Mammary epithelial cell (primary cell): ENCODE measurements at regions not wholly inside any gene's neighbourhood (a gene's known extent, or its start where the extent isn't known, plus 50 kb on each side); places are given as distances from the start of the nearest gene placed in this dataset.

Experiments used
- EZH2 ChIP-seq: IDR thresholded peaks from 2 replicates; pipeline ENCODE4 v1.6.1; 2012; ENCODE audit warnings: low read length, inconsistent platforms, borderline replicate concordance
- TF ChIP-seq, protein P1 (sequence below), 2 donors: IDR thresholded peaks in 1 of 2; conservative IDR thresholded peaks in 1 of 2; 2 replicates each; pipeline ENCODE4 v1.5.1; 2011 to 2012; ENCODE audit warnings: inconsistent platforms in 2 of 2, low read length in 2 of 2, mild to moderate bottlenecking in 2 of 2, control low read depth in 1 of 2, low read depth in 1 of 2; ENCODE audit not compliant: insufficient read depth in 1 of 2; ENCODE audit errors: extremely low read depth in 1 of 2

DNA sequence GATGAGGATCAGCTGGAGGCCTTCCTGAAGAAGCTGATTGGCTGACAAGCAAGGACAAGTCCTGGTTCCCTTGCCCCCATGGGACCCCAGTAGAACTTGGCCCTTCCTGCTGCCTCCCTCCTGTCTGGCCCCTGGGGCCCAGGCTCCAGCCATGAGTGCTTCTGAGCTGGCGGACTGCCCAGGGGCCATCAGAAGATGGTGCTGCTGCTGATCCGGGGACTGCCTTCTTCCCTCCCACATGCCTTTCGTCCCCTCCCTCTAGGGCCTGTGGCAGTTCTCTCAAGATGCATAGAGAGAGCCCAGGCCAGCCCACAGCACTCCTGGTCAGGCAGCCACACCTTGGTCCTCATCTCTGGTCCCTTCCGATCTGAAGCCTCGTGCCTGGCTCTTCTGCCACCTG is 57.9 kb upstream of the PRKACB start:
- TF ChIP-seq, protein P1, sequence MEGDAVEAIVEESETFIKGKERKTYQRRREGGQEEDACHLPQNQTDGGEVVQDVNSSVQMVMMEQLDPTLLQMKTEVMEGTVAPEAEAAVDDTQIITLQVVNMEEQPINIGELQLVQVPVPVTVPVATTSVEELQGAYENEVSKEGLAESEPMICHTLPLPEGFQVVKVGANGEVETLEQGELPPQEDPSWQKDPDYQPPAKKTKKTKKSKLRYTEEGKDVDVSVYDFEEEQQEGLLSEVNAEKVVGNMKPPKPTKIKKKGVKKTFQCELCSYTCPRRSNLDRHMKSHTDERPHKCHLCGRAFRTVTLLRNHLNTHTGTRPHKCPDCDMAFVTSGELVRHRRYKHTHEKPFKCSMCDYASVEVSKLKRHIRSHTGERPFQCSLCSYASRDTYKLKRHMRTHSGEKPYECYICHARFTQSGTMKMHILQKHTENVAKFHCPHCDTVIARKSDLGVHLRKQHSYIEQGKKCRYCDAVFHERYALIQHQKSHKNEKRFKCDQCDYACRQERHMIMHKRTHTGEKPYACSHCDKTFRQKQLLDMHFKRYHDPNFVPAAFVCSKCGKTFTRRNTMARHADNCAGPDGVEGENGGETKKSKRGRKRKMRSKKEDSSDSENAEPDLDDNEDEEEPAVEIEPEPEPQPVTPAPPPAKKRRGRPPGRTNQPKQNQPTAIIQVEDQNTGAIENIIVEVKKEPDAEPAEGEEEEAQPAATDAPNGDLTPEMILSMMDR (conservative IDR thresholded peaks at IDR 0.05 in 1 of 2, IDR thresholded peaks at IDR 0.05 in 1 of 2; ENCODE audit: extremely low read depth in 1 of 2, insufficient read depth in 1 of 2, low read depth in 1 of 2, low read length in 2 of 2): no peak
- TF ChIP-seq EZH2: no peak
